Hepatocyte (in vitro differentiated cells): ENCODE measurements at regions not wholly inside any gene's neighbourhood (a gene's known extent, or its start where the extent isn't known, plus 50 kb on each side); places are given as distances from the start of the nearest gene placed in this dataset.

ENCODE experiments used
- CTCF ChIP-seq: fragments of 200-600 bp; sonication (generic); IDR thresholded peaks from 2 replicates; pipeline ENCODE4 v1.5.1; 2016; ENCODE audit warnings: antibody characterized with exemption, mild to moderate bottlenecking; ENCODE audit not compliant: poor library complexity
- EZH2phosphoT487 ChIP-seq: fragments of 200-600 bp; sonication (generic); IDR thresholded peaks from one replicate; pipeline ENCODE4 v1.6.1; 2018; ENCODE audit warnings: antibody characterized with exemption, mild to moderate bottlenecking, low read depth, moderate library complexity; ENCODE audit not compliant: unreplicated experiment, severe bottlenecking

- TF ChIP-seq CTCF, result no peak
- no peak for TF ChIP-seq EZH2phosphoT487
These were observed 190.2 kb downstream of the TEX29 start for GRCh38 chr13:111510502-111511218.
